Esophagus squamous epithelium (tissue), 4 donors: ENCODE measurements at regions not wholly inside any gene's neighbourhood (a gene's known extent, or its start where the extent isn't known, plus 50 kb on each side); places are given as distances from the start of the nearest gene placed in this dataset.

Experiments used
- POLR2A ChIP-seq, 4 donors: fragments of 450-650 bp; IDR thresholded peaks; one replicate each; pipeline ENCODE4 v1.6.1; 2017; ENCODE audit warnings: antibody characterized with exemption in 4 of 4, mild to moderate bottlenecking in 4 of 4, moderate library complexity in 3 of 4
- TF ChIP-seq, protein P1 (sequence below), 6 experiments: fragments of 450-650 bp in 4 of 6; fragments of 200-600 bp in 2 of 6; sonication (generic) in 2 of 6; IDR thresholded peaks; one replicate each; pipeline ENCODE4 v1.5.1; 2016 to 2019; ENCODE audit warnings: antibody characterized with exemption in 6 of 6, mild to moderate bottlenecking in 4 of 6, moderate library complexity in 4 of 6

DNA sequence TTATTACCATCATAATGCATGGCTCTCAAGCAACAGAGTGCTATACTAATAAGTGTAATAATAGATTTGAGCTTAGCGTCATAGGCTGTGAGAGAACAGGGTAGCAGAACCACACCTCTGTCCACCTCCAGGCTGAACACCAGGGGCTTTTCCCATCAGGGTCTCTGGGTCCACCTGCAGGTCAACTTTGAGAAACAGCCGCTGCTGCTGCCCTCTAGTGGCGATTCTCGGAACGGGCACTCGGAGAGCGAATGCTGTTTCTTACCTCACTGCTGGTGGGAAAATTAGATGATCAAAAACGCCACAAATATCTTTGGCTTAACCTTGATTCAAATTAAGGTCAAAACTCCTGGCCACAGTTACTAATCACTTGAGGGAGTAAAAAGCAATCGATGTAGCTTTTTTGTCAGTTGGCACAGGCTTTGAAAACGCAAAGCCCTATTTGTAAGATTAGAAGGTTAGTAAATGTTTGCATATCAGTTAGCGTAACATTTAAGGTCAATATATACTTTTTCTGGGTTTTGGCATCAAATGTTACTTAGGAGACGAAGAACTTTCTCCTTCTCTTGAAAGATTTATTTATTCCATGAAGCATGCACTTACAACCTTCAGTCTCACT lies 127.9 kb upstream of the TMEM132D start:
- TF ChIP-seq, protein P1, sequence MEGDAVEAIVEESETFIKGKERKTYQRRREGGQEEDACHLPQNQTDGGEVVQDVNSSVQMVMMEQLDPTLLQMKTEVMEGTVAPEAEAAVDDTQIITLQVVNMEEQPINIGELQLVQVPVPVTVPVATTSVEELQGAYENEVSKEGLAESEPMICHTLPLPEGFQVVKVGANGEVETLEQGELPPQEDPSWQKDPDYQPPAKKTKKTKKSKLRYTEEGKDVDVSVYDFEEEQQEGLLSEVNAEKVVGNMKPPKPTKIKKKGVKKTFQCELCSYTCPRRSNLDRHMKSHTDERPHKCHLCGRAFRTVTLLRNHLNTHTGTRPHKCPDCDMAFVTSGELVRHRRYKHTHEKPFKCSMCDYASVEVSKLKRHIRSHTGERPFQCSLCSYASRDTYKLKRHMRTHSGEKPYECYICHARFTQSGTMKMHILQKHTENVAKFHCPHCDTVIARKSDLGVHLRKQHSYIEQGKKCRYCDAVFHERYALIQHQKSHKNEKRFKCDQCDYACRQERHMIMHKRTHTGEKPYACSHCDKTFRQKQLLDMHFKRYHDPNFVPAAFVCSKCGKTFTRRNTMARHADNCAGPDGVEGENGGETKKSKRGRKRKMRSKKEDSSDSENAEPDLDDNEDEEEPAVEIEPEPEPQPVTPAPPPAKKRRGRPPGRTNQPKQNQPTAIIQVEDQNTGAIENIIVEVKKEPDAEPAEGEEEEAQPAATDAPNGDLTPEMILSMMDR (IDR thresholded peaks at IDR 0.05) = peak; percentile 49 to 82 (median 70)
- TF ChIP-seq POLR2A (IDR thresholded peaks at IDR 0.05) = no peak
